PC-3 (cell line): ENCODE measurements at regions not wholly inside any gene's neighbourhood (a gene's known extent, or its start where the extent isn't known, plus 50 kb on each side); places are given as distances from the start of the nearest gene placed in this dataset.

Experiments
- ATAC-seq: fragments of 200-7000 bp; cut with Tn5 transposase; 2 replicates; pipeline ENCODE4 v1.9.1; 2020; ENCODE audit warnings: mild to moderate bottlenecking, moderate library complexity
- BruUV-seq: library from RNA; stranded (reverse); fragments of 400-500 nt; replicated peaks from 2 replicates; lab custom pipeline; 2021; lab: Mats Ljungman, UMichigan
- CTCF ChIA-PET: fragments of 300-600 bp; sonication (Branson Sonifier 250); formaldehyde crosslinking; loops from one replicate; lab custom pipeline; 2022; ENCODE audit warnings: antibody characterized with exemption; lab: Charles Lee
- POLR2A ChIA-PET: fragments of 300-600 bp; sonication (Branson Sonifier 250); formaldehyde crosslinking; loops from one replicate; lab custom pipeline; 2022; ENCODE audit warnings: antibody characterized with exemption; ENCODE audit not compliant: unreplicated experiment; lab: Charles Lee
- DNase-seq: peaks from one replicate; pipeline ENCODE4 v3.0.0-alpha.2; 2015
- H2AFZ ChIP-seq: fragments of 300-600 bp; sonication (generic); 2 replicates; pipeline ENCODE4 v1.6.0; 2016; ENCODE audit warnings: antibody characterized with exemption, low read length
- H3F3A ChIP-seq: fragments of 300-600 bp; sonication (generic); one replicate; pipeline ENCODE4 v1.6.0; 2017; ENCODE audit warnings: antibody characterized with exemption, low read length, control low read depth, mild to moderate bottlenecking; ENCODE audit not compliant: unreplicated experiment
- H3K27ac ChIP-seq: fragments of 300-600 bp; sonication (generic); 2 replicates; pipeline ENCODE4 v1.5.1; 2016; ENCODE audit warnings: mild to moderate bottlenecking, low read length
- H3K27me3 ChIP-seq: fragments of 300-600 bp; sonication (generic); 2 replicates; pipeline ENCODE4 v1.6.1; 2016; ENCODE audit warnings: low read length, mixed read lengths
- H3K36me3 ChIP-seq: fragments of 300-600 bp; sonication (generic); 2 replicates; pipeline ENCODE4 v1.6.1; 2016; ENCODE audit warnings: low read depth, mixed run types, low read length, mixed read lengths
- H3K4me1 ChIP-seq: fragments of 300-600 bp; sonication (generic); 2 replicates; pipeline ENCODE4 v1.5.1; 2016; ENCODE audit warnings: low read length; ENCODE audit not compliant: insufficient read depth
- H3K4me2 ChIP-seq: fragments of 300-600 bp; sonication (generic); 2 replicates; pipeline ENCODE4 v1.6.0; 2016; ENCODE audit warnings: low read length
- H3K4me3 ChIP-seq: fragments of 300-600 bp; sonication (generic); 2 replicates; pipeline ENCODE4 v1.5.1; 2016; ENCODE audit warnings: mild to moderate bottlenecking, low read length, mixed read lengths
- H3K79me2 ChIP-seq: fragments of 300-600 bp; sonication (generic); 2 replicates; pipeline ENCODE4 v1.6.1; 2017; ENCODE audit warnings: low read length, mixed read lengths
- H3K9ac ChIP-seq: fragments of 300-600 bp; sonication (generic); 2 replicates; pipeline ENCODE4 v1.6.0; 2016; ENCODE audit warnings: mild to moderate bottlenecking, low read length
- H3K9me2 ChIP-seq: fragments of 300-600 bp; sonication (generic); replicated peaks from 2 replicates; pipeline ENCODE4 v1.6.1; 2016; ENCODE audit warnings: mixed run types, low read length, mixed read lengths
- H3K9me3 ChIP-seq: fragments of 300-600 bp; sonication (generic); 2 replicates; pipeline ENCODE4 v1.6.1; 2016; ENCODE audit warnings: low read length, mixed read lengths
- H4K20me1 ChIP-seq: fragments of 300-600 bp; sonication (generic); 2 replicates; pipeline ENCODE4 v1.6.1; 2016; ENCODE audit warnings: low read length, mixed read lengths
- EZH2 ChIP-seq: fragments of 300-600 bp; sonication (generic); IDR thresholded peaks from one replicate; pipeline ENCODE4 v1.6.1; 2017; ENCODE audit warnings: antibody characterized with exemption, mild to moderate bottlenecking, low read length; ENCODE audit not compliant: unreplicated experiment
- EZH2phosphoT487 ChIP-seq: fragments of 300-600 bp; sonication (generic); IDR thresholded peaks from 2 replicates; pipeline ENCODE4 v1.6.1; 2018; ENCODE audit warnings: mild to moderate bottlenecking, antibody characterized with exemption, low read length, borderline replicate concordance
- intact Hi-C: fragments of 100-400 bp; cut with micrococcal nuclease; formaldehyde crosslinking; loops from 2 replicates; pipeline ENCODE4 v1.9.0; 2023
- TF ChIP-seq, protein P1 (sequence below): fragments of 300-600 bp; sonication (generic); conservative IDR thresholded peaks from 2 replicates; pipeline ENCODE4 v1.5.1; 2017; ENCODE audit warnings: antibody characterized with exemption, low read depth, mild to moderate bottlenecking, low read length

DNA sequence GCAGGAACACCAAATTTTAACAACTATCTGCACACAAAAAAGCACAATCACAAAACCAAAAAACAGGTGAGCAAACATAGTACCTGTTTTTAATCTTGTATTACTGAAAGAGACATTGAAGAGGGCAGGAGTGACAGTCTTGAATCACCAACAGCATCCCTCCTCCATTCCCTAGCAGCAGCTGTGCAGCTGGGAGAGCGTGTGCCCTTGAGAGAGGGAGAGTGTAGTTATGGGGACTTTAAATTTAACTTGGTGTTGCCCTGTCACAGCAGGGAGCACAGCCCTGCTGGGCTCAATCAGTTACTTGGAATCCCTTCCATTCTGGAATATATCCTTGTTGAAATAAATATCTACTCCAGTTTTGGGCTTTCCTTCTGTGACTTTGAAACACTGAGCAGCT is 1938.7 kb upstream of the NUDT12 start:
- no peaks in the 10 kb centered on the region for H3K9me2 ChIP-seq
- no TSS peak for BruUV-seq
- CTCF ChIA-PET = no interaction called here
- H3K4me1 ChIP-seq = no peaks in the 10 kb centered on the region
- H3K36me3 ChIP-seq = no peaks in the 10 kb centered on the region
- H3K9me3 ChIP-seq = no peaks in the 10 kb centered on the region
- H3K4me2 ChIP-seq = no peak overlapping the region
- H3K79me2 ChIP-seq = no peaks in the 10 kb centered on the region
- no peak for DNase-seq
- no peaks in the 10 kb centered on the region for H3K27me3 ChIP-seq
- ATAC-seq = no peak
- POLR2A ChIA-PET = no interaction called here
- H3K27ac ChIP-seq = no peak overlapping the region
- H3F3A ChIP-seq = no peaks in the 10 kb centered on the region
- intact Hi-C loops = no loop called here
- H4K20me1 ChIP-seq = no peaks in the 10 kb centered on the region
- H2AFZ ChIP-seq = no peak overlapping the region
- no peak overlapping the region for H3K9ac ChIP-seq
- no peak overlapping the region for H3K4me3 ChIP-seq
- TF ChIP-seq EZH2 (no peak), EZH2phosphoT487 (no peak)
- TF ChIP-seq, protein P1, sequence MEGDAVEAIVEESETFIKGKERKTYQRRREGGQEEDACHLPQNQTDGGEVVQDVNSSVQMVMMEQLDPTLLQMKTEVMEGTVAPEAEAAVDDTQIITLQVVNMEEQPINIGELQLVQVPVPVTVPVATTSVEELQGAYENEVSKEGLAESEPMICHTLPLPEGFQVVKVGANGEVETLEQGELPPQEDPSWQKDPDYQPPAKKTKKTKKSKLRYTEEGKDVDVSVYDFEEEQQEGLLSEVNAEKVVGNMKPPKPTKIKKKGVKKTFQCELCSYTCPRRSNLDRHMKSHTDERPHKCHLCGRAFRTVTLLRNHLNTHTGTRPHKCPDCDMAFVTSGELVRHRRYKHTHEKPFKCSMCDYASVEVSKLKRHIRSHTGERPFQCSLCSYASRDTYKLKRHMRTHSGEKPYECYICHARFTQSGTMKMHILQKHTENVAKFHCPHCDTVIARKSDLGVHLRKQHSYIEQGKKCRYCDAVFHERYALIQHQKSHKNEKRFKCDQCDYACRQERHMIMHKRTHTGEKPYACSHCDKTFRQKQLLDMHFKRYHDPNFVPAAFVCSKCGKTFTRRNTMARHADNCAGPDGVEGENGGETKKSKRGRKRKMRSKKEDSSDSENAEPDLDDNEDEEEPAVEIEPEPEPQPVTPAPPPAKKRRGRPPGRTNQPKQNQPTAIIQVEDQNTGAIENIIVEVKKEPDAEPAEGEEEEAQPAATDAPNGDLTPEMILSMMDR = no peak

DNA sequence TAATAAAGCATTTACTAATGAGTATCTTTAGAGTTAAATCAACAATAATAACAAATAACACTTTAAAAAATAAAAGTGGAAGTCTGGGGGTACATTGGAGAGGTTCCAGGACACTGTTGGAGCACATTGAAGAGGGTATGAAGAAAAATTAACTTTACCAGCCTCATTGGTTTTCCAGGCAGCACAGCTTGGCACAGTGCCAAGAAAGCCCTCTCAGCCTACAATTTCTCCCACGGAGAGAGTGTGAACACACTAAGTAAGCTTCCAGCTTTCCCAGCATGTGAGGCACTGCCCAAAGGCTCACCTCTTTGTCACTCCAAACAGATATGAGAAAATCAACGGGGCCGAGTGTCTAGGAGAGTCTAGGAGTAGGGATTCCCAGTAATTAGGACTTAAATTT is 1912.8 kb upstream of the NUDT12 start:
- no peak overlapping the region for H3K9ac ChIP-seq
- H4K20me1 ChIP-seq = no peaks in the 10 kb centered on the region
- TF ChIP-seq EZH2 (no peak), EZH2phosphoT487 (no peak)
- TF ChIP-seq, protein P1 = no peak
- no peak overlapping the region for H3K4me3 ChIP-seq
- H3K27ac ChIP-seq = no peak overlapping the region
- POLR2A ChIA-PET = no interaction called here
- DNase-seq = no peak
- H3K9me2 ChIP-seq = no peaks in the 10 kb centered on the region
- no peak overlapping the region for H2AFZ ChIP-seq
- no peaks in the 10 kb centered on the region for H3K27me3 ChIP-seq
- intact Hi-C loops = no loop called here
- H3K4me1 ChIP-seq = no peaks in the 10 kb centered on the region
- 0 out of 2 replicates have a peak, but pooled peaks cover 3% of the 10 kb centered on the region for H3K9me3 ChIP-seq
- H3K4me2 ChIP-seq = no peak overlapping the region
- CTCF ChIA-PET = no interaction called here
- ATAC-seq = no peak
- BruUV-seq = no TSS peak
- H3F3A ChIP-seq = no peaks in the 10 kb centered on the region
- no peaks in the 10 kb centered on the region for H3K79me2 ChIP-seq
- H3K36me3 ChIP-seq = 0 out of 2 replicates have a peak, but pooled peaks cover 4% of the 10 kb centered on the region

DNA sequence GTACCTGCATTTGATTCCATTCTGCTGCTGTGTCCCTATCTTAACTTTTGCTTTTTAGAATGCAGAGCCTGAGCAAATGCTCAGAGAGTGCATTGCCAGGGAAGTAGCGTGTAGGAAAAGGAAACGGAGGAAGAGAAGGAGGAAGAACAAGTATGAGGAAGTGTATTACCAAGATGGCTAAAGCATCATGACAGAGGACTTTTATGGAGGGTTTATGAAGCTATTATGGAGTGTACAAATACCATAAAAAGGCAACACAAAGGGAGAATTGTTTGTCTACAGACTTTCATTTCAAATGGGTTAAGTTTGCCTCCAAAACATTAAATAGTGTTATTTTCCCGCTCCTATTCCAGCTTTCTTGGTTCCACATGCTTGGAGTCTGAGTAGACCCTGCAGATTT is 1899.8 kb upstream of the NUDT12 start:
- DNase-seq = no peak
- Histone ChIP-seq H2AFZ (no peak overlapping the region), H3K9me2 (no peaks in the 10 kb centered on the region), H3K27ac (no peak overlapping the region), H3K4me3 (no peak overlapping the region), H3K9ac (no peak overlapping the region), H3K4me2 (no peak overlapping the region), H4K20me1 (no peaks in the 10 kb centered on the region), H3K9me3 (0 out of 2 replicates have a peak, but pooled peaks cover 3% of the 10 kb centered on the region), H3K36me3 (no peaks in the 10 kb centered on the region), H3K79me2 (no peaks in the 10 kb centered on the region), H3K27me3 (no peaks in the 10 kb centered on the region), H3F3A (no peaks in the 10 kb centered on the region), H3K4me1 (no peaks in the 10 kb centered on the region)
- intact Hi-C loops = no loop called here
- BruUV-seq = no TSS peak
- ChIA-PET CTCF (no interaction called here), POLR2A (no interaction called here)
- TF ChIP-seq EZH2phosphoT487 (no peak), EZH2 (no peak)
- TF ChIP-seq, protein P1 = no peak
- no peak for ATAC-seq
